ENCODE measurements at regions not wholly inside any gene's neighbourhood (a gene's known extent, or its start where the extent isn't known, plus 50 kb on each side); places are given as distances from the start of the nearest gene placed in this dataset.

DNA sequence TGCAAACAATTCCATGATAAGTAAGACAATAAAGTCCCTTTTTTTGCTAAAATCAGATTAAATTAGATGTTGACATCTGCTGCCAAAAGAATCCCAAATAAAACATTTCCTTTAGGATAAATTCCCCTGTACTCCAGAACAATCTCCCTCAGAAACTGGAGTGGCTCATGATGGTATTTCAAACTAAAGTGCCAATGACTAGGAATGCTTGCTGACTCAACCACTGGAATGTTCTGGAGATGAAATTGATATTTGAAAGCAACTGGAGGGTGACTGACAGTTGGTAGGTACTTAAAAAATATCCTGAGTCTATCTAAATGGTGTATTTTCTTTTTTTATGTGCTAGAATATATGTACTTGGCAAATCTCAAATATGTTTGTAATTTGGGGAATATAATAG, 350.1 kb upstream of the TSHZ2 start:
- no peak for DNase-seq

DNA sequence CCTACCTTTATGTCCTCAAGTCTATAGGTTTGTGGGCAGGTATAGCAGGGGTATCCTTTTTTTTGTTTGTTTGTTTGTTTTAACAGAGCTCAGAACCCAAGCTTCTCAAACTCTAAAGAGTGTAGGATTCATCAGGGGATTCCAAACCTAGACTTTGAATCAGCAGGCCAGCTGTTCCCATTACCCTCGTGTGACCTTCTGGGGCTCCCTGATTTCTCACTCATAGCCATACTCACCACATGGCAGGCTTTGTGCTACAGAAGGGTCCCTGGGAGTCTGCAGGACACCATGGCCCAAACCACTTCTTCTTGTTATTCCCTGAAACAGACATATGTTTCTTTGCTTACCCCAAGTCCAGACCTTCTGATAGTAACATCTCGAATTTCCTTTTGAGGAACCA, 350.8 kb upstream of the TSHZ2 start:
- DNase-seq, result no peak

DNA sequence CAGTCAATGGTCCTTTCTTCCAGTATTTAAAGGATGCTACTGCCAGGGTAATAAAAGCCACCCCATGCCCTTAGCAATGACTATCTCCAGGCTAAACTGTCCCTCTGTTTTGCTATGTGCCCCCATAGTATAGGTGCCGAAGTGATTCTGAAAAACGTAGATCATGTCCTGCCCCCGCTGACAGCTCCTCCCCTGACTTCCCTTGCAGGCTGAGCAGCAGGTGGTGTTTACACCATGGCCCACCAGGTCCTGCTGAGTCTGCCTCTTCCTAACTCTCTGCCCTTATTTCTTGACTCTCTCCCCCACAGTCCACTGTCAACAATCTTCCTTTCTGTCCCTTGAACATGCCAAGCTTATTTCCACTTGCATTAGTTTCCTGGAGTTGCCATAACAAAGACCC, 352.5 kb upstream of the TSHZ2 start:
- no peak for DNase-seq

DNA sequence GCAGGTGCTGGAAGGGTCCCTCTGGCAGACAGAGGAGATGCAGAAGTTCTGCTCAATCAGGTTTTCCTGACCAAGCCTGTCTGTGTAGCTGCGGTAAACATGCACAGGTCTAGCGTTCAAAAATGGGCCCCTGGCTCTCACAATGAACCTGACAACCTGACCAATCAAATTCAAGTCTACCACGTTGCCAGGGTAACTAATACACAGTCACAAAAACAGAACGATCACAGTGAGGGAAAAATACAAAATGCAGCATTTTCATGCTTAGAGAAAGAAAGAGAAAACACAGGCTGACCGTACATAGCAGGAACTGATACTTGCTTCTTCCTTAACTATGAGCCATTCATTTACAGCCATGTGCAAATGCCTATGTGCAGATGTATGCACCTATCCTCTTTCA, 353.1 kb upstream of the TSHZ2 start:
- no peak for DNase-seq

DNA sequence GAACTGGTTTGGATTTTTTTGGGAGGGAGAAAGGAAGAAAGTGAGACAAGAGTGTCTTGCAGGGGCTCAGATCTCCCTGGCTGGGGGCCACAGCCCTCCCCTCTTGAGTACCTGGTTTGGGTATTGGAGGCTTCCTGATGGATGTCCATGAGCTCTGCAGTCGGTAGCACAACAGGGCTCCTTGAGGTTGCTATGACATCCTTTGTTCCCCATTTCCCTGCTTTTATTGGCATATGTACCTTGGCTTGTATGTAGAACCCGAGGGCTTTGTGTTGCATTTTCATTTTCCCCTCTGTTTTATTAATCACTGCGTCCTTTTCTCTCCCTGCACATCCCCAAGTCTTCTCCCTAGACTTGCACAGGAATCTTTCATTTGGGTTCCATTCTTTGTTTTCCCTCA, 355.5 kb upstream of the TSHZ2 start:
- no peak for DNase-seq

DNA sequence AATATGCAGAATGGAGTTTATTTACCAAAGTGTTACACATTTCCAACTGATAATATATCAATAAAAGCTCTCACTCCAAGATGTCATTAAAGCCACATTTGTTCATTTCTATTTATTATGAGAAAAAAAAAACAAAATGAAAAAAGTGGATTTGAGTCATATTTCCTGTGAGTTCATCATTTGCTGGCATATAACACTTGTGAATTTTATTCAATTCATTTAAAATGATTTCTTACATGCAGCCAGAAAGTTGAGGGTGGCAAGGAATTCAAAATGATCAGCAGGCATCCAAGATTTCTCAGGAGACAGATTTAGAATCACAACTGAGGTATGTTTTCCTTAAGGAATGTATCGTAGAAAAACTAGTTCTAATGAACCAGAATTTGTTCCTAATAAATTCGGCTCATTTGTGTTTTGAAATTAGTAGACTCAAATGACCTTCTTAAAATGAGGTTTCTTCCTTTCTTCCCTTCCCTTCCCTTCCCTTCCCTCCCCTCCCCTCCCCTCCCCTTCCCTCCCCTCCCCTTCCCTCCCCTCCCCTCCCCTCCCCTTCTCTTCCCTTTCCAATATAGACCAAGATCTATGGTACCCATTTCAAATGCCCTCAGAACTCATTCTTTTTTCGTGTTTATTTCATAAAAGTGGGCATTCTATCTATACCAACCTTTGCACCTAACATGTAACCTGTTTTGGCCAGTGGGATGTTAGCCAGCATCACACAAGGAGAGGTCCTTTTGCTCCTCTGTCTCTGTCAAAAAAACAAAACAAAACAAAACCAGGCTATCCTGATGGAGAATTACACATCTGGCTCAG, 357.9 kb upstream of the TSHZ2 start:
- DNase-seq, result no peak

DNA sequence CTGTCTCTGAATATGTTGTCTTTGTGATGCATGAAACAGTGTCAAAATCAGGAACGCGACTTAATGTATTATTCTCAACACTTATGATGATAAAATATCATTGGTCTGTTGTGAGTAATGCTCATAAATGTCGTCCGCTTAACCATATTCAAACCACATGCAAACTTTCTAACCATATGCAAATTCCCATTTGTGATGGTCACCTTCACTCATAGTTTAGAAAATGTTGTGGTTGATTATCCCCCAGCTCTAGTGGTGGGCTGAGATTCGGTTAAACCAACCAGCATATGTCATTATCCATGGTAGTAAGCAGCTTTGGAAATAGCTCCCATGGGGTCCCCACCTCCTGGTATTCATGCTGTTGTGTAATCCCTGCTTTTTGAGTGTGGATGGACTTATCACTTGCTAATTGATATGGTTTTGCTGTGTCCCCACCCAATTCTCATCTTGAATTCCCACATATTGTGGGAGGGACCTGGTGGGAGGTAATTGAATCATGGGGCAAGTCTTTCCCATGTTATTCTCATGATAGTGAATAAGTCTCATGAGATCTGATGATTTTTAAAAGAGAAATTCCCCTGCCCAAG, 360.0 kb upstream of the TSHZ2 start:
- no peak for DNase-seq

DNA sequence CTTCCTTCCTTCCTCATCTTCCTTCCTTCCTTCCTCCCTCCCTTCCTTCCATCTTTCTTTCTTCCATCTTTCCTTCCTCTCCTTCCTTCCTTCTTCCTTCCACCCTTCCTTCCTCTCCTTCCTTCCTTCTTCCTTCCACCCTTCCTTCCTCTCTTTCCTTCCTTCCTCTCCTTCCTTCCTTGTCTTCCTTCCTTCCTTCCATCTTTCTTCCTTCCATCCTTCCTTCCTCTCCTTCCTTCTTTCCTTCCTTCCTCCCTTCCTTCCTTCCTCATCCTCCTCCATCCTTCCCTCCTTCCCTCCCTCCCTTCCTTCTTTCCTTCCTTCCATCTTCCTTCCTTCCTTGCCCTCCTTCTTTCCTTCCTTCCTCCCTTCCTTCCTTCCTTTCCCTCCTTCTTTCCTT, 361.4 kb upstream of the TSHZ2 start:
- DNase-seq, result no peak

DNA sequence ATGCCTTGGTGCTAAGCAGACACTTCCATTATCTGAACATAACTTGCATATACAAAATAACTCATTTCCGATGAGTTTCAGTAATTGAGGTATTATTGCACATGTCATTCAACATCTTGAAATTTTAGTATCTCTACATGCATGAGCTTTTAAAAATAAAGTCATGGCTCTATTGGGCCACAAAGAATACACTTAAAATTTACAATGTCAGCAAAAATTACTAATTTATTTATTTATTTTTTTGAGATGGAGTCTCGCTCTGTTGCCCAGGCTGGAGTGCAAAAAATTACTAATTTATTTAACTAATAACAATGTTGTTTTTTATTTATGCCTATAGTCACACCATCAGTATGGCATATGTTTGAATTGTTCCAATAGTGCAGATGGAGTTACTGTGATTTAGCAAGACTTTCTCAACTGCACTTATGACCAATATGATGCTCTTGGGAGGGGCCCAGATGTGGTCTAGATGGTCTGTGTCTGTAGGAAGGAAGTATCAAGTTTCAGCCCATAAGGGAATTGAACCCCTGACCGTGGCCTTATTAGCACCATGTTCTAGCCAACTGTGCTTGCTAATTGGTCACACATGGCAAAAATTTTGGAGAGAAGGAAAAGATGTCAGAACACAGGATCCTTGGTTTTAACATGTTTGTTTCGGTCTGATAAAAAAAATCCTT, 370.7 kb upstream of the TSHZ2 start:
- no peak for DNase-seq

DNA sequence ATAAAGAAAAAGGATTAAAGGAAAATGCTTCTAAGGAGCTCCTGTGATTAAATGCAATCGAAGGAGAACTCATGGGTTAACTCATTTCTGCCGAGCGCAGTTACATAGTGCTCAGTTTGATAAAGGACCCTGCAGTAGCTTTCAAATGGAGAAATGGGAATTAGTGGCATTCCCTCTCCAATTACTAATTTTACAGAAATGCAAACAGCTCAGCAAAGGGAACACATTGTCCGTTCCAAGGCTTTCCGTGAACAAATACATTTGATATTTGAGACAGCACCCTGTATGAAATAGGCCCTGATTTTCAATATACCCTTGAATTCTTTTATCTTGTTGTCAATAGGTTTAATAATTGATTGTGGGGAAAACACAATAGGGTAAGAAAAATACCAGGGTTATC, 375.9 kb upstream of the TSHZ2 start:
- DNase-seq, result no peak

DNA sequence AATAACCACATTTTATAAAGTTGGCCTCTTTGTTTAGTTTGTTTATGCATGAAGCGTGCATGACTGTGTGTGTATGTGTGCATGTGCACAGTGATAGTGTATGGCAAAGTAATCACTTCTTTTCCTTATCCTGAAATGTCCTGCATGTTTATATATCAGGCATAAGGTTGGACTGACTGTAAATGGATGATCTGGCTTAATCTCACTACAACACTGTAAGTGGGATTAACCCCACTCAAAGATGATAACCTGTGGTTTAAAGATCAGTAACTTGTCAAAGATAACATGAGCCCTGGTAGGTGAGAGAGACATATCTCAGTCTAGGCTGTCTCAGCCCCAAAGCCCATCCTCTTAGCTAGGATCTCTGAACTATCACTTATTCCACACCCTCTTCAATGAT, 376.6 kb upstream of the TSHZ2 start:
- no peak for DNase-seq

DNA sequence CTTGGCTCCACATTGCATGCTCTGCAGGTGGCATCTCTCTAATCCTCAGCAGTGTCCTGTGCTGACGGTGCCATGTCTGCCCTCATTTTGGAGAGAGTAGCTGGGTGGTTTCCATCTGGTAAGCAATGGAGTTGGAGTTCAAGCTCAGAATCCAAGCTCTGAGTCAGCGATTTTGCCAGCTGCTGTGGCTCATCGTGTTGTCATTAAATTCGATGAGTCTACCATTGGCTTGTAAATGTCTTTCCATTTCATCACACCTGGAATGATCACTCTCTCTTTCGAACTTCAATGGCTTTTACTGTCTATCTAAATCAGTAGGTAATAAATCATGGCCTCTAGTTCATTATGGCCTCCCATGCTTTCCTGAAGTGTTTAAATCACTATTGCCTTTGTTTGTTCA, 378.5 kb upstream of the TSHZ2 start:
- DNase-seq, result no peak

DNA sequence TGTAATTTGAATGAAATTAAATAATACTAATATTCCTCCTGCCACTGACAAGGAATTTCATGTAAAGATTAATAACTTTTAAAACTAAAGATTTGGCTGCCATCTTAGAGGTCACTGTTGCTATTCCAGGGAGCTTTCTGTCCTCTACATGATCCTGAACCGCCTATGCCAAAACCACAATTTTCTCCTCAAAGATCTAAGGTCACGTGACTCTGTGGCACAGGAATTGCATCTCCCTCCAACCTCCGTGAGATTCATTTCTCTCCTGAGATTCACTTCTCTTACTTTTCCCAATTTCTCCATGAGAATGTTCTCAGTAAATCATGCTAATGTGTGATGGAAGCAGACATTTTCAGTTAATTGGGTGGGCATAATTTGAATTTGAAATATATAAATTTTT, 379.6 kb upstream of the TSHZ2 start:
- no peak for DNase-seq

DNA sequence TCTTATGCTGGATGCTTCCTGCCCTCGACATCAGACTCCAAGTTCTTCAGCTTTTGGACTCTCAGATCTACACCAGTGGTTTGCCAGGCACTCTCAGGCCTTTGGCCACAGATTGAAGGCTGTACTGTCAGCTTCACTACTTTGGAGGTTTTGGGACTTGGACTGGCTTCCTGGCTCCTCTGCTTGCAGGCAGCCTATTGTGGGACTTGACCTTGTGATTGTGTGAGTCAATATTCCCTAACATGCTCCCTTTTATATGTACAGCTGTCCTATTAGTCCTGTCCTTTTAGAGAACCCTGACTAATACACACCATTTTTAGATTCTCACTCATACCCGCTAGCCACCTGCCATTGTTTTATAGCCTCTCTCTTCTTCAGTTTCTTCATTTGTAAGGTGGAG, 382.1 kb upstream of the TSHZ2 start:
- no peak for DNase-seq

DNA sequence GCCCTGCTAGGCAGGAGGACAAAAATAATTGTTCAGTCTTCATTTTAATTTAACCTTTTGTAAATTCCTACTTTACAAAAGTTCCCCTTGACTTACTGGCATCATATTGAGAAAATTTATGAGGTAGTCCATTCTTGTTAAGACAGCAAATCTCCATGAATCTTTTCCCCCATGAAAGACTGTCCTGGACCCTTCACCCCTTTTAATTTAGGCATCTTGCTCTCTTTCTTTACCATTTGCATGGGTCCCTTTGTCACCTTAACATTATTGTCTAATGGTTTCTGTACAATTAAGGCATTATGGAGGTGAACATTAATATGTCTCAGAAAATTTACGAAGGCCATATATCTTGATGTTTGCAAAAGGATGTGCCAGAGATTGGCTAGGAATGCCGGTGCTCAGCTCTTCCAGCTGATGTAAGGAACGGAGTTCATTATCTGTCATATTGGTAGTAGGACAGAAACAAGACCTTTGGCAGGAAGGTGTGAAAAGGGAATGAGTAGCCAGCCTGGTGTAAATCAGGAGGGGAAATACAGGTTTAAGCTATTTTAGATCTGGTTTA, 382.8 kb upstream of the TSHZ2 start:
- DNase-seq, result no peak

DNA sequence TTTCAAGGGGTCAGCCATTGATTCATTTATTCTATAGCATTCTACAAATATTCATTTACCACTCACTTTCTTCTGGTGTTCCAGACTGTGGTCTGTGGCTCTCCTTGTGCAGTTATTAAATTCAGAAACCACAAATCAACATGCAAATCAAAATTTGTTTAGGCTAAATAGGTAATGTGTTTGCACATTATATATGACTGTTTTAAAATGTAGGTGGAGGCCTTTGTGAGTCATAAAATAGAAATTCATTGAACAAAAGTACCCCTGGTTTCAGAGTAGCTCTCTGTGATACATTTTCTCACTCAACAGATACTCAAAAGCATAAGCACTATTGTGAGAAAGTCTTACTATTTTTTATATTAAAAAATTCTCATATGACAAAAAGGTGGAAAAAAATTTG, 385.5 kb upstream of the TSHZ2 start:
- DNase-seq, result no peak

DNA sequence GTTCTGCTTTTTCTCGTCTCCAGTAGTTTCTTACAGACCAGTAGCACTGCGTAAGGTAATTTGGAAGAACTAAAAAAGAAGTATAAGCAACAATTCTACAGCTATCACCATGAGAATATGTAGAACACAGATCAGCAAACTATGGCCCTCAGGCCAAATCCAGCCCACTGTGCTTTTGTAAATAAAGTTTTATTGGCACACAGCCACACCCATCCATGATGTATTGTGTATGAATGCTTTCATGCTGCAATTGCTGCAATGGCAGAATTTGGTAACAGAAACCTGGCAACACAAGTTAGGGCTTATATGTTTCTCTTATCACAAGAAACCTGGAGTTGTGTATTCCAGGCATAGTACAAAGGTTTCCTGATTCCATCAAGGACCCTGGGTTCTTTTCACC, 386.8 kb upstream of the TSHZ2 start:
- DNase-seq, result no peak

DNA sequence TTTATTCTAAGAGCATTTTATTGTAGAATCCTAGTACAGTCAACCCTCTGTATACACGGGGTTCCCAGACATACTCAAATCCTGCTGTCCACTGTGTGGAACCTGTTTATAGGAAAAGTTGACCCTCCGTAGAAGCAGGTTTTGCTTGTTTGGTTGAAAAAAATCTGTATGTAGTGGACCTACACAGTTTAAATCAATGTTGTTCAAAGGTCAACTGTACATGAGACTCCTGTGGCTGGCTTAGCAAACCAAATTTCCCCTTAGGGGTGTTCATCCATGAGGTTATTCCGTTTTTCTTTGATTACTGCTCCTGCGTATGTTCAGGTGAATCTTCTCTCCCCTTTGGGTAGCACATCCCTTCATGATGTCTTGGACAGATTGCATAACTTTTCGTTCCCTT, 387.0 kb upstream of the ZFP64 start:
- no peak for DNase-seq

DNA sequence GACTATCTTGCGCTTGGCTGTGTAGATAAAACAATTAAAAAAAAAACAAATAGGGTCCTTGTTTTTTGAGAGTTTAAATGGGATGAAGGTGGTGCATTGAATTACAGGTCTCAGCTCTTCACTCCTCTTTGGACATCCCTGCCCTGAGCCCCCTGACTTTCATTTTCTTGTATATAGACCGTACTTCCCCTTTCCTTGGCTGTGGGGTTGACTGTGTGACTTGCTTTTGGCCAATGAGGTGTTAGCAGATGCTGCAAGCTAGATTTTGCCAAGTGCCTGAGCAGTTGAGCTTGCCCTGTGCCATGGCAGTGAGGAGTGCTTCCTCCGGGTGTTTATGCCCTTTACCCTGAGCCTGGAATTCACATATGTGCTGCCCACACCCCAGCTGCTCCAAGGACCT, 386.1 kb upstream of the ZFP64 start:
- no peak for DNase-seq

DNA sequence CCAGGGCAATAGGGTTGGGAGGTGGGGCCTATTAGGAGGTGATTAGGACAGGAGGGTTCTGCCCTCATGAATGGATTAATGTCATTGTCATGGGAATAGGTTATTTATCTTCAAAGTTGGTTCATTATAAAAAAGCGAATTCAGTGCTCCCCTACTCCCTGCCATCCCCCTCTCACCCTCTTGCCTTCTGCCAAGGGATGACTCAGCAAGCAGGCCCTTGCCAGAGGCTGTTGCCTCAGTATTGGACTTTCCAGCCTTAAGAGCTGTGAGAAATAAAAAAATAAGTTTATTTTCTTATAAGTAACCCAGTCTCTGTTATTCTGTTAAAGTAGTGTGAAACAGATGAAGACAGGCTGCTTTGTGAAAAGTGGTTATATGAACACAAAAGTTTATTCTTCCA, 381.1 kb upstream of the ZFP64 start:
- no peak for DNase-seq

DNA sequence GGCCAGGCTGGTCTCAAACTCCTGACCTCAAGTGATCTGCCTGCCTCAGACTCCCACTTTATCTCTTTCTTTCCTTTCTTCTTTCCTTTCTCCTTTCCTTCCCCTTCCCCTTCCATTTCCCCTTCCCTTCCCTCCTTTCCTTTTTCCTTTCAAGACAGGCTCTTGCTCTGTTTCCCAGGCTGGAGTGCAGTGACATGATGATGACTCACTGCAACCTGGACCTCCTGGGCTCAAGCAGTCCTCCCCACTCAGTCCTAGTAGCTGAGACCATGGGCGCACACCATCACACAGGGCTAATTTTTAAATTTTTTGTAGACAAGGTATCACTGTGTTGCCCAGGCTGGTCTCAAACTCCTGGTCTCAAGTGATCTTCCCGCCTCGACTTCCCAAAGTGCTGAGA, 377.6 kb upstream of the ZFP64 start:
- no peak for DNase-seq

DNA sequence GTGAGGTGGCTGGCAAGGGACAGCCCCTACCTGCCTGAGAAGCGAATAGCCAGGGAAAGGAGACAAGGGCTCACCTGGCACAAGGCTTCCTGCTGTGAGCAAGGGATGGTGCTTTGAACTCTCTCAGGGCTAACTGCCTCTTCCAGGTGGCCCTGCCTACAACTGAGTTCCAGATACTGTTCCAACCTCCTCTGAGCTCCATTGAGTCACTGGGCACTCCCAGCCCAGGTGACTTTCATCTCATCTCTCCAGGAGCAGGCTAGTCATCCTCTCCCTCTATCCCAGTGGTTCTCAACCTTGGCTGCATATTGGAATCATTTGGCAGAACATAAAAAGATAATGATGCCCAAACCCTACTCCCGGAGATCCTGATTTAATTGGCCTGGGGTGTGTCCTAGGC, 374.0 kb upstream of the ZFP64 start:
- DNase-seq, result no peak

DNA sequence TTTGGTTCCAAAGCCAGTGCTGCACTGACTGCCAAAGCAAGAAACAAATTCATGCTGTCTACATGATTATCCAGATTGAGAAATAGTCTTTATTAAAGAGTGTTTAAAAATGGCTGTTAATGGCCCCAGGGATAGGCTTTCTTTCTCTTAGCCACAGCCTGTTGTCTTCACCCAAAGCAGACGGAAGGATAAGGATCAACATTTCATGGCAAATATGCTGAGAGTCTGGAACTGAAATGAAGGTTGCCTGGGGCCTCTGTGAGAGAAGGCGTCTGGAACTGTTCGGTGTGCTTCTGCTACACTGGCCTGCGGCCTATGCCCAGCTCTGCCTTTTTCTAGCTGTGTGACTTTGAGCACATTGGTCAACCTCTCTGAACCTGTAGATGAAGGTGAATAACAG, 373.0 kb upstream of the ZFP64 start:
- no peak for DNase-seq
